ENCODE measurements at regions not wholly inside any gene's neighbourhood (a gene's known extent, or its start where the extent isn't known, plus 50 kb on each side); places are given as distances from the start of the nearest gene placed in this dataset.
"Not testable (repeated sequence)": the region's sequence is repeated elsewhere in the genome, so short reads cannot be mapped to it uniquely, and the experiment has no call there.

GRCh38 chr16:77488652-77489051 is 53.8 kb upstream of the ADAMTS18 start:
- Histone ChIP-seq H3K4me3 (ENCODE audit: low read length in 2 of 2) (no peak overlapping the region), H3K27me3 (ENCODE audit: control insufficient read depth in 1 of 2, insufficient read depth in 2 of 2, low read length in 2 of 2) (no peaks in the 10 kb centered on the region), H3K9ac (ENCODE audit: low read length in 2 of 2) (no peak overlapping the region), H3K27ac (ENCODE audit: low read length) (no peak overlapping the region), H3K4me1 (ENCODE audit: control insufficient read depth, insufficient read depth, low read length) (no peaks in the 10 kb centered on the region), H3K36me3 (ENCODE audit: control insufficient read depth in 2 of 2, insufficient read depth in 2 of 2, low read length in 2 of 2) (no peaks in the 10 kb centered on the region), H3K9me3 (ENCODE audit: control insufficient read depth in 2 of 2, low read length in 2 of 2) (peaks cover 0 to 2% of the 10 kb centered on the region in 2 donors)

DNA sequence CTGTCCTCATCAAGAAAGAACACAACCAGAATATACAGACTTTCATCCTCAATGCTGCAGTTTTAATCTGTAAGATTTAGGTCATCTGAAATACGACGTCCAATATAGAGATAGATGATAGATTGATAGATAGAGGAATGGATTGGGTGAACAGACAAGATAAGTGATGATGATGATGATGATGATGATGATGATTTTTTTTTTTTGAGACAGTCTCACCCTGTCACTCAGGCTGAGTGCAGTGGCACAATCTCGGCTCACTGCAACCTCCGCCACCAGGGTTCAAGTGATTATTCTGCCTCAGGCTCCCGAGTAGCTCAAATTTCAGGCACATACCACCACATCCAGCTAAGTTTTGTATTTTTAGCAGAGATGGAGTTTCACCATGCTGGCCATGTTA is 56.3 kb upstream of the ADAMTS18 start:
- no peak overlapping the region for H3K27ac ChIP-seq (ENCODE audit: low read length)
- no peak overlapping the region for H3K9ac ChIP-seq (ENCODE audit: low read length in 2 of 2)
- H3K36me3 ChIP-seq (ENCODE audit: control insufficient read depth in 2 of 2, insufficient read depth in 2 of 2, low read length in 2 of 2): no peaks in the 10 kb centered on the region
- H3K9me3 ChIP-seq (ENCODE audit: control insufficient read depth in 2 of 2, low read length in 2 of 2): peaks cover 0 to 2% of the 10 kb centered on the region in 2 donors
- no peak overlapping the region for H3K4me3 ChIP-seq (ENCODE audit: low read length in 2 of 2)
- no peaks in the 10 kb centered on the region for H3K27me3 ChIP-seq (ENCODE audit: control insufficient read depth in 1 of 2, insufficient read depth in 2 of 2, low read length in 2 of 2)
- H3K4me1 ChIP-seq (ENCODE audit: control insufficient read depth, insufficient read depth, low read length): no peaks in the 10 kb centered on the region

- no peak overlapping the region for H3K4me3 ChIP-seq (ENCODE audit: low read length in 2 of 2)
- no peak overlapping the region for H3K9ac ChIP-seq (ENCODE audit: low read length in 2 of 2)
- H3K27me3 ChIP-seq (ENCODE audit: control insufficient read depth in 1 of 2, insufficient read depth in 2 of 2, low read length in 2 of 2): peaks cover 0 to 2% of the 10 kb centered on the region in 2 donors
- no peaks in the 10 kb centered on the region for H3K4me1 ChIP-seq (ENCODE audit: control insufficient read depth, insufficient read depth, low read length)
- H3K27ac ChIP-seq (ENCODE audit: low read length): no peak overlapping the region
- H3K36me3 ChIP-seq (ENCODE audit: control insufficient read depth in 2 of 2, insufficient read depth in 2 of 2, low read length in 2 of 2): no peaks in the 10 kb centered on the region
- no peaks in the 10 kb centered on the region for H3K9me3 ChIP-seq (ENCODE audit: control insufficient read depth in 2 of 2, low read length in 2 of 2)
Observed at GRCh38 chr16:77496934-77497333, 62.1 kb upstream of the ADAMTS18 start.

- Histone ChIP-seq H3K4me1 (ENCODE audit: control insufficient read depth, insufficient read depth, low read length) (no peaks in the 10 kb centered on the region), H3K27me3 (ENCODE audit: control insufficient read depth in 1 of 2, insufficient read depth in 2 of 2, low read length in 2 of 2) (peaks cover 0 to 2% of the 10 kb centered on the region in 2 donors), H3K9me3 (ENCODE audit: control insufficient read depth in 2 of 2, low read length in 2 of 2) (no peaks in the 10 kb centered on the region), H3K27ac (ENCODE audit: low read length) (no peak overlapping the region), H3K4me3 (ENCODE audit: low read length in 2 of 2) (no peak overlapping the region), H3K36me3 (ENCODE audit: control insufficient read depth in 2 of 2, insufficient read depth in 2 of 2, low read length in 2 of 2) (no peaks in the 10 kb centered on the region), H3K9ac (ENCODE audit: low read length in 2 of 2) (no peak overlapping the region)
Observed at GRCh38 chr16:77499373-77500285, 64.8 kb upstream of the ADAMTS18 start.

GRCh38 chr16:77500286-77500598 is 65.4 kb upstream of the ADAMTS18 start:
- Histone ChIP-seq H3K9me3 (ENCODE audit: control insufficient read depth in 2 of 2, low read length in 2 of 2) (no peaks in the 10 kb centered on the region), H3K36me3 (ENCODE audit: control insufficient read depth in 2 of 2, insufficient read depth in 2 of 2, low read length in 2 of 2) (no peaks in the 10 kb centered on the region), H3K27ac (ENCODE audit: low read length) (no peak overlapping the region), H3K27me3 (ENCODE audit: control insufficient read depth in 1 of 2, insufficient read depth in 2 of 2, low read length in 2 of 2) (peaks cover 0 to 2% of the 10 kb centered on the region in 2 donors), H3K9ac (ENCODE audit: low read length in 2 of 2) (no peak overlapping the region), H3K4me3 (ENCODE audit: low read length in 2 of 2) (no peak overlapping the region), H3K4me1 (ENCODE audit: control insufficient read depth, insufficient read depth, low read length) (no peaks in the 10 kb centered on the region)

DNA sequence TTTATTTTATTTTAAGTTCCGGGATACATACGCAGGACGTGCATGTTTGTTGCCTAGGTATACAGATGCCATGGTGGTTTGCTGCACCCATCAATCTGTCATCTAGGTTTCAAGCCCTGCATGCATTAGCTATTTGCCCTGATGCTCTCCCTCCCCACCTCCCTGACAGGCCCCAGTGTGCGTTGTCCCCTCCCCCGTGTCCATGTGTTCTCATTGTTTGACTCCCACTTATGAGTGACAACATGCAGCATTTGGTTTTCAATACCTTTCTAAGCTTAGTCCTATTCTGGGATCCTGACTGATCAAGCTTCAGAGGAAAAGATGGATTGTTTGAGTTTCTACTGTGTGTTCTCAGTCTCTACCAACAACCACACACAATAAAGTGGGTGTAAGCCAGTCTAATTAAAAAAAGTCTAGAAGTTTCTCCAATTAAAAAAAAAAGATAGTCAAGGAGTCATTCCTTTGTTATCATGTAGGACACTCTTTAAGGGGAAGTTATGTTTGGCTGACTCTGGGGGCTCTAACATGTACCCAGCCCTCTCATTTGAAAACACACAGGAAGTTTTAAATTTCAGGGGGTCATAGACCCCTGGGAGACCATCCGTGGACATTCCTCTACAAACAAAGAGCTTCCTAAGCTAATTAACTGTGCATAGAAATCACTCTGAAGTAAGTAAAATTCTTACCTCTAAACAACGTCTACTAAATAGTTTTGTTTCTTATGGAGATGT is 66.3 kb upstream of the ADAMTS18 start:
- Histone ChIP-seq H3K9ac (ENCODE audit: low read length in 2 of 2) (no peak overlapping the region), H3K27me3 (ENCODE audit: control insufficient read depth in 1 of 2, insufficient read depth in 2 of 2, low read length in 2 of 2) (peaks cover 0 to 2% of the 10 kb centered on the region in 2 donors), H3K36me3 (ENCODE audit: control insufficient read depth in 2 of 2, insufficient read depth in 2 of 2, low read length in 2 of 2) (no peaks in the 10 kb centered on the region), H3K9me3 (ENCODE audit: control insufficient read depth in 2 of 2, low read length in 2 of 2) (no peaks in the 10 kb centered on the region), H3K4me1 (ENCODE audit: control insufficient read depth, insufficient read depth, low read length) (no peaks in the 10 kb centered on the region), H3K4me3 (ENCODE audit: low read length in 2 of 2) (no peak overlapping the region), H3K27ac (ENCODE audit: low read length) (no peak overlapping the region)

DNA sequence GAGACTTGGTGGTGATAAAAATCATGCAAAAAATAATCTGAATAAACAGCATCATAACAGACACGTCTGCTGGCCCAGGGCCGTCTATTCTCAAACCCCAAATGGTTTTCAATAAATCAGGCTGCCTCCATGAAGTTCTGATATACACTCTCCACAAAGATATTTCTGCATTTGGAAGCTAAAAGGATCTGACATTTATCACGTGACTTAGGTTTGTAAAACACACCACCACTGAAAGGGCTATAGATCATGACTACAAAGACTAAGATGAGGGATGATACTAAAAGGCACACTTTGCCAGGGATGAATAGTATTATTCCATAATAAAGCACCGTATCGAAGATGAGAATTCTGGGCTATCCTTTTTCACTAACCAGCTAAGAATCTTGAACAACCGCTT is 67.6 kb upstream of the ADAMTS18 start:
- H3K27ac ChIP-seq (ENCODE audit: low read length): no peak overlapping the region
- no peaks in the 10 kb centered on the region for H3K36me3 ChIP-seq (ENCODE audit: control insufficient read depth in 2 of 2, insufficient read depth in 2 of 2, low read length in 2 of 2)
- H3K4me3 ChIP-seq (ENCODE audit: low read length in 2 of 2): no peak overlapping the region
- H3K4me1 ChIP-seq (ENCODE audit: control insufficient read depth, insufficient read depth, low read length): no peaks in the 10 kb centered on the region
- no peaks in the 10 kb centered on the region for H3K9me3 ChIP-seq (ENCODE audit: control insufficient read depth in 2 of 2, low read length in 2 of 2)
- peaks cover 0 to 2% of the 10 kb centered on the region in 2 donors for H3K27me3 ChIP-seq (ENCODE audit: control insufficient read depth in 1 of 2, insufficient read depth in 2 of 2, low read length in 2 of 2)
- H3K9ac ChIP-seq (ENCODE audit: low read length in 2 of 2): no peak overlapping the region

DNA sequence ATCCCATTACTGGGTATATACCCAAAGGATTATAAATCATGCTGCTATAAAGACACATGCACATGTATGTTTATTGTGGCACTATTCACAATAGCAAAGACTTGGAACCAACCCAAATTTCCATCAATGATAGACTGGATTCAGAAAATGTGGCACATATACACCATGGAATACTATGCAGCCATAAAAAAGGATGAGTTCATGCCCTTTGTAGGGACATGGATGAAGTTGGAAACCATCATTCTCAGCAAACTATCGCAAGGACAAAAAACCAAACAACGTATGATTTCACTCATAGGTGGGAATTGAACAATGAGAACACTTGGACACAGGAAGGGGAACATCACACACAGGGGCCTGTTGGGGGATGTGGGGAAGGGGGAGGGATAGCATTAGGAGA is 71.7 kb upstream of the ADAMTS18 start:
- not testable (repeated sequence) for H3K36me3 ChIP-seq (ENCODE audit: control insufficient read depth in 2 of 2, insufficient read depth in 2 of 2, low read length in 2 of 2); H3K27ac ChIP-seq (ENCODE audit: low read length); H3K4me1 ChIP-seq (ENCODE audit: control insufficient read depth, insufficient read depth, low read length); H3K4me3 ChIP-seq (ENCODE audit: low read length in 2 of 2); H3K9ac ChIP-seq (ENCODE audit: low read length in 2 of 2); H3K9me3 ChIP-seq (ENCODE audit: control insufficient read depth in 2 of 2, low read length in 2 of 2); H3K27me3 ChIP-seq (ENCODE audit: control insufficient read depth in 1 of 2, insufficient read depth in 2 of 2, low read length in 2 of 2)

- H3K9ac ChIP-seq (ENCODE audit: low read length in 2 of 2): no peak overlapping the region
- no peak overlapping the region for H3K27ac ChIP-seq (ENCODE audit: low read length)
- H3K4me1 ChIP-seq (ENCODE audit: control insufficient read depth, insufficient read depth, low read length): no peaks in the 10 kb centered on the region
- H3K36me3 ChIP-seq (ENCODE audit: control insufficient read depth in 2 of 2, insufficient read depth in 2 of 2, low read length in 2 of 2): no peaks in the 10 kb centered on the region
- peaks cover 0 to 2% of the 10 kb centered on the region in 2 donors for H3K9me3 ChIP-seq (ENCODE audit: control insufficient read depth in 2 of 2, low read length in 2 of 2)
- H3K27me3 ChIP-seq (ENCODE audit: control insufficient read depth in 1 of 2, insufficient read depth in 2 of 2, low read length in 2 of 2): no peaks in the 10 kb centered on the region
- H3K4me3 ChIP-seq (ENCODE audit: low read length in 2 of 2): no peak overlapping the region
Observed at GRCh38 chr16:77509051-77509450, 74.2 kb upstream of the ADAMTS18 start.

DNA sequence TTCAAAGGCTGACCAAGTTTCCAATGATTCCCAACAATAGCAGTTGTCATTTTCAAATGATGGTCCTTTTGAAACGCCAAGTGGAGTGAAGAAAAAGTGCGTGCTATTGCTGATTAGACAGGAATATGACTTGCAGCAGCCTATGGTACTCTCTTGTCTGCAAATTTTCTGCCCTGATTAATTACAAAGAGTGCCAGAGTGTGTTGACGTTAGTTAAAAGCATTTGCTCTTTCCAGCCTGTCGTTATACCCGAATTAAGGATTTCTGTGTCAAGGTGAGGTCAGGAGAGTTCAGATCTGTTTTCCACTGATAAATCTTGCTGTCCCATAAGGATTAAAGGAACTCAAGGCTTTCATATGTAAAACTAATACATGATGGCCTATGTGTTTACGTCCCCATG is 75.0 kb upstream of the ADAMTS18 start:
- Histone ChIP-seq H3K9ac (ENCODE audit: low read length in 2 of 2) (no peak overlapping the region), H3K36me3 (ENCODE audit: control insufficient read depth in 2 of 2, insufficient read depth in 2 of 2, low read length in 2 of 2) (no peaks in the 10 kb centered on the region), H3K4me3 (ENCODE audit: low read length in 2 of 2) (no peak overlapping the region), H3K27me3 (ENCODE audit: control insufficient read depth in 1 of 2, insufficient read depth in 2 of 2, low read length in 2 of 2) (no peaks in the 10 kb centered on the region), H3K27ac (ENCODE audit: low read length) (no peak overlapping the region), H3K4me1 (ENCODE audit: control insufficient read depth, insufficient read depth, low read length) (no peaks in the 10 kb centered on the region), H3K9me3 (ENCODE audit: control insufficient read depth in 2 of 2, low read length in 2 of 2) (peaks cover 0 to 2% of the 10 kb centered on the region in 2 donors)

DNA sequence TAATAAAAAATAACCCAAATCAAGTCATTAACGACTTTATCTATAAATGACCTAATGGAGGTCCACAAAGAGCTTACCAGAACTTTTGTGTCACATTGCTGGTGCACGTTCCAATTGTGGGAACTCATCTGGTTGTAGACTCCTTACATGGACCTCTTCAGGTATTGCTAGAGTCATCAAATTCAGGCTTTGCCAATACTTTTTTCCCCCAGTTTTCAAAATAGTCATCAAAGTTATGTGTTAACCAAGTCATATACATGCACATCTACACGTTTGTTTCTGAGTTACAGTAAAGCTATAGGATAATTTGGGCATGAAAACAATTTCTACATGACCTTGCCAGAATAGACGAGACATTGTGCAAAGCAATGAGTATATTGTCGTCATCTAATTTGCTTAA is 76.2 kb upstream of the ADAMTS18 start:
- Histone ChIP-seq H3K36me3 (ENCODE audit: control insufficient read depth in 2 of 2, insufficient read depth in 2 of 2, low read length in 2 of 2) (no peaks in the 10 kb centered on the region), H3K4me3 (ENCODE audit: low read length in 2 of 2) (no peak overlapping the region), H3K4me1 (ENCODE audit: control insufficient read depth, insufficient read depth, low read length) (no peaks in the 10 kb centered on the region)

More for the DNA sequence above, 76.2 kb upstream of the ADAMTS18 start:
- H3K27ac ChIP-seq (ENCODE audit: low read length): no peak overlapping the region
- H3K9ac ChIP-seq (ENCODE audit: low read length in 2 of 2): no peak overlapping the region
- H3K27me3 ChIP-seq (ENCODE audit: control insufficient read depth in 1 of 2, insufficient read depth in 2 of 2, low read length in 2 of 2): no peaks in the 10 kb centered on the region
- peaks cover 0 to 2% of the 10 kb centered on the region in 2 donors for H3K9me3 ChIP-seq (ENCODE audit: control insufficient read depth in 2 of 2, low read length in 2 of 2)
